ENCODE measurements at regions not wholly inside any gene's neighbourhood (a gene's known extent, or its start where the extent isn't known, plus 50 kb on each side); places are given as distances from the start of the nearest gene placed in this dataset.
"Not testable (repeated sequence)": the region's sequence is repeated elsewhere in the genome, so short reads cannot be mapped to it uniquely, and the experiment has no call there.

DNA sequence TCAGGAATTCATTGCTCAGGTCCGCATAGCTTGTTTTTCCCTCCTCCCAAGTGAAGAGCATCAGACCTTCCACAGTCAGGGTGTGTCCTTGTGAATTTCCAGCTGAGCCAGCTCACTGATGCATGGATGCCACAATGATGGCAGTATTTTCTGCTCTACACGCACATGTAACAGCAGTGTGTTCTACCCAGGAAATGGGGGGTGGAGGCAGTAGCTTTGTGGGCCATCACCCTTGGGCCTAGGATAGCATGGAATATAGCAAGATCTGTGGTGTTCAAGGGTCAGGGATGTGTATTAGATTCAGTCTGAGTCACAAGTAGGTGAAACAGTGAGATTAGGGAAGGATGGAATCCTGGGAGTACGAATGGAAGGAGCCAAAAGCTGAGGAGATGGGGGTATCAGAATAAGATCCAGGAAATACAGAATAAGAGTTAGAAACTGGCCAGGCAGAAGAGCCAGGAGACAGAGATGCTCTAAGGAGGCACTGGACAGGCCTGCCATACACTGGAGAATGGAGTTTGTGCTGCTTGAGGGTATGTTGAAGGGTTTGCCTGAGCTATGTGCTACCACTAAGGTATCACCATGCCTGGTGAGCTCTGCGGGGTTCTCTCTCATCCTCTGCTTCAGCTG, 90.6 kb upstream of the CNIH3 start:
- DNase-seq (no peak), ATAC-seq (no peak)
- intact Hi-C loops (cut with micrococcal nuclease): no loop called here

DNA sequence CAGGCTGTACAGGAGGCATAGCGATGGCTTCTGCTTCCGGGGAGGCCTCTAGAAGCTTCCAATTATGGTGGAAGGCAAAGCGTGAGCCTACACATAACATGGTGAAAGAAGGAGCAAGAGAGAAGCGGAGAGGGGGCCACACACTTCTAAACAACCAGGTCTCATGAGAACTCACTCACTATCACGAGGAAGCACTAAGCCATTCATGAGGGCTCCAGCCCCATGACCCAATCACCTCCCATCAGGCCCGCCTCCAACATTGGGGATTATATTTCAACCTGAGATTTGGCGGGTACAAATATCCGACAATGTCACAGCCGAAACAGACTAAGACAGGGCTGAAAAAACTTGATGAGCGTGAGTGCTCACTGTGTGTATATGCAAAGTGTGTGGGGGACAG, 89.3 kb upstream of the CNIH3 start:
- ATAC-seq (no peak), DNase-seq (no peak)
- intact Hi-C loops (cut with micrococcal nuclease): no loop called here

DNA sequence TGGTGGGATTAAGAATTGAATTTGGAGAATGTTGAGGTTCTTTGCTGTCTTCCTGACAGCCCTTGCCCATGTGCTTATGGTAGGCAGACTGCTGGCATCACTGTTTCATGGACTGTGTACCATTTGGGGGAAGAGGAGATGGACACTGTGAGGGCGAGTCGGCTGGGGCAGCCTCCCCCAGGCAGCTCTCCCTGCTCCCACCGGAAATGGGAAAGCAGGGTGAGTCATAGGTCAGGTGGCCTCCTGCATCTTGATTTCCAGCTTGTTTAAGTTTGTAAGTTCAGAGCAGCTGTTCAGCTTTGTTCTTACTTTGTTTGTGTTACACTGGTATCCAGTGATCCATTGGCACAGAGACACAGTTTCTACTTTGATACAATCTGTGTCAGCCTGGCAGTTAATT, 87.2 kb upstream of the CNIH3 start:
- ATAC-seq (no peak), DNase-seq (no peak)
- intact Hi-C loops (cut with micrococcal nuclease): no loop called here

DNA sequence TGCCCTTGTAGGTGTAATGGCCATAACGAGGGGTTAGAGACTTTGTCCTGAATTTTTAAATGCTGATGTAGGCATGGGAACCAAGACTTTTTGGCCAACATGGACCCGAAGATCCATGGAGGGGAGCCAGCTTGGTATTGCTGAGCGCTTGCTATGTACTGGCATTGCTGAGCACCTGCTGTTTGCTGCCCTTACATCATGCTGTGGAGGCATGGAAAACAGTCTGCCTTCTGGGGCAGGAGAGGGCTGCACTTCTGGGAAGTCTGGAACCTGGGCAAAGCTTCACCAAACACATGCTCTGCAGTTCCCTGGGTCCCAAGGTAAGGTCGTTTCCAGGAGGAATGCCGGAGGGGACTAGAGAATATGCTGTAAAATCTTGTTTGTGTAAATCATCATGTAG, 86.3 kb upstream of the CNIH3 start:
- intact Hi-C loops (cut with micrococcal nuclease): no loop called here
- ATAC-seq: no peak
- no peak for DNase-seq

DNA sequence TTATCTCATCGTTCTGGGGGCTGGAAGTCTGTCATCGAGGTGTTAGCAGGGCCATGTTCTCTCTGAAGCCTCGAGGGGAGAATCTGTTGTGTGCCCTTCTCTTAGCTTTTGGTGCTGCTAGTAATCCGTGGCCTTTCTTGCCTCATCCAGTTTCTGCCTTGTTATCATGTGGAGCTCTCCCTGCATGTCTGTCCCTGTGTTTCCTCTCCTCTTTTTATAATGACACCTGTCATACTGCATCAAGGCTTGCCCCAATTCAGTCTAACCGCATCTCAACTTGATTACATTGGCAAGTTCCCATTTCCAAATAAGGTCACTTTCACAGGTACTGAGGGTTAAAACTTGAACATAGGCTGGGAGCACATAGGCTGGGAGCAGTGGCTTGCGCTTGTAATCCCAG, 82.6 kb upstream of the CNIH3 start:
- ATAC-seq: no peak
- DNase-seq: no peak
- intact Hi-C loops (cut with micrococcal nuclease): no loop called here

DNA sequence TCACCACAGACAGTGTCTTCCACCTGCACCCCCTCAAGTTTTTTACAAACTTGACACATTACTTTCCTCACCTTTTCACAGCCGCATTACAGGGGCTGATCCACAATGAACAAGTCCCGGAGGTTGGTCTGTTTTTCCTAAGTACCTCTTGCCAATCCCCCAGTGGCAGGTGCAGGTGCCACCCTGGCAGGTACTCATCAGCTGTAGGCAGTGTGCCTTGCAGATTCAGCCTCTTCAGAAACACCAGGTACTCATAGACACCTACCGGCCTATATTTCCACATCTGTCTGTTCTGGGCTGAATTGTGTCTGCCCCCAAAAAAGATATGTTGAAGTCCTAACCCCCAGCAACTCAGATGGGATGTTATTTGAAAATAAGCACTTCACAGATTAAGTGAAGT, 81.4 kb upstream of the CNIH3 start:
- ATAC-seq (no peak), DNase-seq (no peak)
- intact Hi-C loops (cut with micrococcal nuclease): no loop called here

DNA sequence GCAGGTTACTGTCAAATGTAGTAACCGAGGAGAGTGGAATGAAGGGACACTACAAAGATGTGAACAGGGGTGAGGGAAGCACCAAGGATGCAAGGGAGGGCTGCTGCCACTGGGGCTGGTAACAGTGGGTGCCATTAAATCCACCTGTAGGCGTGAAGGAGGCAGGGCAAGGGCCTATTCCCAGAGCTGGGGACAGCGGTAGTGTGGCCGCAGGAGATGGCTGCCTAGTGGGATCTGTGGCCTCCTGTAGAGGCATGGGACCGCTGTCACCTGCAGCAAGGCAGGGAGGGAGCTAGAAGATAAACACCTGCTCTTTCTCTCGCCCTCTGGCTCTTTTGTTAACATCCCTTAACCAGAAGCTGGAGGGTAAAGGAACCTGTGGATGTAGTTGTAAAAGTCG, 80.5 kb upstream of the CNIH3 start:
- DNase-seq (no peak), ATAC-seq (no peak)
- intact Hi-C loops (cut with micrococcal nuclease): no loop called here

DNA sequence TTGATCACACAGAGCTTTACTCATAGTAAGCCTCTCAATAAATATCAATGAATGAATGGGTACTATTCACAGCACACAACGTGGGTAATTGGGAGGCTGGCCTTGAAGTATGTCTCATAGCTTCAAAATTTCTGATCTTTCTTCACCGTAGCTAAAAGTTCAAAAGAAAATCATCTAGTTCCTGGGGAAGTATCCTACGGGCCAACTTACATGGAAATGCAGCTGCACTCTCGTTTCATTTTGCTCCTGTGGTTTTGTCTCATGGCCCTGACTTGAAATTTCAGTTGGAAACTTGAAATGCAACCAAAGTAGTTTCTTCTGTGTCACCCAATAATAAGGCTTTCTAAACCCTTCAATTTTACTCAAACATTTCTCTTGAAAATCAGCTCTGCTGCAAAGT, 76.1 kb upstream of the CNIH3 start:
- no peak for DNase-seq
- no peak for ATAC-seq
- intact Hi-C loops (cut with micrococcal nuclease): no loop called here

DNA sequence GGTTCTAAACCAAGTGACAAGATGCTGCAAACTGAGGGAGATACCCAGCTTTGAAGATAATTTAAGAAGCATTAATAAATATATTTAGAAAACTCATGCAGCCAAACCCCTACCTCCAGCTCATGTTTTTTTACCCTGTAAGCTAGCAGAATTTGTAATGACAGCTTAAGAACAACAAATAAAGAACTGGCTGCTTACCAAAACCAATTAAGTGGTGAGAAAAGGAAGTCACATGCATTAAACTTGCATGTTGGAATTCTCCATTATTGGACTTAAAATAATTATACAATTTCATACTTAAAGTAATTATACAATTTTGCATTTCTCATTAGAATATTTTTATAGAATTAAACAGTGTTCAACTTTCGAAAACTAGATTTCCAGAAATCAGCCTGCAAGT, 75.6 kb upstream of the CNIH3 start:
- ATAC-seq (no peak), DNase-seq (no peak)
- intact Hi-C loops (cut with micrococcal nuclease): no loop called here

DNA sequence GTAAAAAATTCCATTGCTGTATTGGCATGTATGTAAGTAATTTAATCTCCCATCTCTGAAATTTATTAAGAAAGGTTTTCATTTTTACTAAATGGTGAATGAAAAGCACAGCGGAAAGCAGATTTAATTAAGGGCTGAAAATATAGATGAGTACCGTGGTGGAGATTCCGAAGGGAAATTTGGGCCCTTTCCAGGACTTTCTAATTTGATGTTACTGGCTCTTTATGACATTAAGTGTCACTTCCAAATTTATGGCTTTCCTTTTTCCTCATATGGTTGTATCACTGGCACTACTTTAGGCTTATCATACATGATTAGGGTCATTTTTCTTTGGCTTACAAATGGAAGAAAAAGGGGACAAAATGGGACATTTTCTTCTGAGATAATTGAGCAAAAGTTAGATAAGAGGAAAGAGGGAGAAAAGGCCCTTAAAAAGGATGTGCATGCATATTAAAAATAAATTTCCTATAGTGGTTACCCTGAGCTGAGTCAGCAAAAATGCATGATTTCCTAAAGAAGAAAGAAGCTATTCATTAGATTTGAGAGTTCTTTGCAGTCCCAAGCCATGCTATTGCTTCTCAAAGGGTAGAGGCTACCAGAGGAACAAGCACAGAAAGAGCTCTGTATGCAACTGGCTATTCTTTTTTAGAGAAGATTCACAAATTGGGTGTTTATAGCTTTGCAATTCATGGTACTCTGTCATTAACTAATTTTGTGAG, 74.9 kb upstream of the CNIH3 start:
- intact Hi-C loops (cut with micrococcal nuclease): no loop called here
- no peak for DNase-seq
- ATAC-seq: no peak

DNA sequence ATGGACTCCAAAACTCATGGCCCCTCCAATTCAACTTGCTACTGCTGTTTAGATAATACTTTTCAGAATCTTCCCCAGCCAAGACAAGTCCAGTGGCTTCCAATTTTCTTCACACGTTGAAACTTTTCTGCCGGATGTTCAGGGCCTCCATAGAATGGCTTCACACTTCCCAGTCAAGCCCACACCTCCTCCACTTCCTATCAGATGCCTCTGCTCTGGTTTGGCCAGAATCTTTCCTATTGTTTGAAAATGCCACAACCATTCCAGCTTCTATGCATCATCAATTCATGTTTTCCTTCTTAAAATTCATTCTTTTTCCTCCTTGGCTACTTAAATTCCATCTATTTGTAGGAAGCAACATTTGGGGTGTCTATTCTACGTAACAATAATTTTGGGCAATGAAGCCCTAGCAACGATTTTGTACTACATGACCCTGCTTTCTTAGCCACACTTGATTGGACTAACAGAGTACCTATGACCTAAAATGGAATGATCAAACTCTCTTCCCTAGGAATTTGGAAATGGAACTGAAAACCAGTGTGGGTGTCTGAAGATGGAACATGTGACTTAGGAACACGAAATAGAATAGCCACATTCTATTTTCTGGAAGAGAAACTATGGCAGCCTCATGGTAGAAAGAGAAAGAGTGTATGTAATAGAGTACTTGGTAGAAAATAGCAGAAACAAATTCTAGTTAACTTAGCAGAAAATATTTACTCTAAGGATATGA, 74.1 kb upstream of the CNIH3 start:
- DNase-seq: no peak
- no peak for ATAC-seq
- intact Hi-C loops (cut with micrococcal nuclease): no loop called here

DNA sequence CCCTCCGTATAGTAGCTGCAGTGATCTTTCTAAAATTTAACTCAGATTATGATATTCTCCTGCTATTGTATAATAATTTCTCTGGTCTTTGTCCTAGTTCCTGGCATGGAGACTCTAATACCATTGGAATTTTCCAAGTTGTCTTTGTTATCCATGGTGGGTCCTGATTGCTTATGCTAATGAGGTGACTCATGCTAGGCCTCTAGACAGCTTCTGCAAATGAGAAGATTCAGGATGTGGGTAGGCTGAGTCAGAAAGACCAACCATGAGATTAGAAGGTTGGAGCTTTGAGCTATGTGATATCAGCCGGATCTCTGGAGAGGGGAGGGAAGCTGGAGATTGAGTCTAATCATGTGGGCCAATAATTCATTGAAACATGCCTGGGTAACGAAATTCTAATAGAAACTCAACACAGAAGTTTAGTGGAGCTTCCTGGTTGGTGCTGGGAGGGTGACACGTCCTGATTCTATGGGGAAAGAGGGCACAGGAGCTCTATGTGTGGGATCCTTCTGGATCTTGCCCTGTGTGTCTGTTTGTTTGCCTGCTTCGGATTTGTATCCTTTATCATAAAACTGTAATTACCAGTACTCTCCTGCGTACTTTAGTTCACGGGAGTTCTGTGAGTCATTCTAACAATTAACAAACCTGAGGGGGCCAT, 73.2 kb upstream of the CNIH3 start:
- ATAC-seq (no peak), DNase-seq (no peak)
- intact Hi-C loops (cut with micrococcal nuclease): no loop called here

DNA sequence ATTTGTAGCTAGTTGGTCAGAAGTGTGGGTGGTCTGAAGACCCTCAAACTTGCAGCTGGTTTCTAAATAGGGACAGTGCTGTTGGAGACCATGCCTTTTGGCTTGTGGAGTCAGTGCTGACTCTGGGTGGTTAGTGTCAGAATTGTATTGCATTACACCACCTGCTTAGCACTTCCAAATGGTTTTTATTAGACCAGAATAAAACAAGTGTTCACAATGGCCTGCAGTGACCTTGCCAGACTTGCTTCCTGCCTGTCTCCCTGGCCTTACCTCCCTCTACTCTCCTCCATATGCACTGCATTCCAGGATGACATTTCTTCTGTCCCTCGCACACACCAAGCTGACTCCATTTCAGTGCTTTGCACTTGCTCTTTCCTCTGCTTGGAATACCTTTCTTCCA, 72.7 kb upstream of the CNIH3 start:
- intact Hi-C loops (cut with micrococcal nuclease): no loop called here
- ATAC-seq (no peak), DNase-seq (no peak)

DNA sequence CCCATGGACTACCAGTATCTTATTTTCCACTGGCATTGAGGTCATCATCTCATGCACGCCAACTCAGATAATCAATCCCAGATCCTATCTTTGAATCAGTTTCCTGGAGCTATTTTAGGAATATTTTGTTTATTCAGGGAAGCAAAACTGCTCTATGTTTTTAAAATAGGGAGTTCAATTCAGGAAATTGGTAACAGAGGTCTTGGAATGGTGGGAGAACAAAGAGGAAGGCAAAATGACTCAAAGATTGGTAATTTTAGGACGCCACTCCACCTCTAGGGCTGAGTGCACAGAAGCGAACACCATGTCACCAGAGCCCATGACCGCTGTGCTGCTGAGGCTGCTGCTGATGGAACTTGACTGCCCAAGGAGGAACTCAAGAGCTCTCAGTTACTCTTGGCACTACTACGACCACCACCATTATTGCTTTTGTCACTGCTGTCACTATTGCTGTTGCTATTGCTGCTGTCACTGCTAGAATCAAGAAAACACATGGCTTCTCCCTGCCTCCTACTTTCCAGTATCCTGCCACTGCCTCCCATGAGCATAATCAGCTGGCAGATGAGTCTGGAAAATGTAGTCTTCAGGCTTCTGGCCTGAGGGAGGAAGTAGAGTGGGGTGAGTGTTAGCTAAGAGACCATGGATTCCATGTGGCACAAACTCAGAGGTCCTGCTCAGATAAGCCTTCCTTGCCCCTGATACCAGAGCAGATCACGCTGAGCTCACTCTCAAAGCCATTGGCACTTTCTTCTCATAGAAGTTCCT, 71.6 kb upstream of the CNIH3 start:
- no peak for ATAC-seq
- intact Hi-C loops (cut with micrococcal nuclease): no loop called here
- DNase-seq: no peak

DNA sequence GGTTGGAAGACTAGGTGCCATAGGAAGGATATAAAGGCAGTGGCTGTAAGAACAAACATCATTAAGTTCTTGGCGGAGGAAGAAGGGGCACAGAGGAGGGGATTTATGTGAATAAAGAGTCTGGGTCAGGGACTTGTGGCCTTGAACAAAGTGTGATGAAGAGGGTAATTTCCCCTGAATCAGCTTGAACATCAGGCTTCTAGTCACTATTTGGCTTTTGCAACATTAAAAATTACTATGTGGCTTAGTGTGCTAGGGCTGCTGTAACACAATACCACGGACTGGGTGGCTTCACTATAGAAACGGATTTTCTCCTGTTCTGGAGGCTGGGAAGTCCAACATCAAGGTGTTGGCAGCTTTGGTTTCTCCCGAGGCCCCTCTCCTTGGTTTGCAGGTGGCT, 70.5 kb upstream of the CNIH3 start:
- DNase-seq: no peak
- intact Hi-C loops (cut with micrococcal nuclease): no loop called here
- no peak for ATAC-seq

DNA sequence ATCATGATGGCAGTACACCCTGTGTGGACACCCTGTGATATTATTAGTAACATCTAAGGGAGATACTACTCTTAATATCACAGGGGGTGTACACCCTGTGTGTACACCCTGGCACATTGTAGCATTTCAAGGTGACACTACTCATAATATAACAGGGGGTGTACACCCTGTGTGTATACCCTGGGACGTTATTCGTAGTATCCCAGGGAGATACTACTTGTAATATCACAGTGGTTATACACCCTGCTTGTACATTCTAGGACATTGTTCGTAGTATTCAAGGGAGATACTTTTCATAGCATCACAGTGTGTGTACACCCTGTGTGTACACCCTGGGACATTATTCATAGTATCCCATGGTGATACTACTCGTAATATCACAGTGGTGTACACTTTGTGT, 67.4 kb upstream of the CNIH3 start:
- DNase-seq (no peak), ATAC-seq (no peak)
- intact Hi-C loops (cut with micrococcal nuclease): no loop called here

DNA sequence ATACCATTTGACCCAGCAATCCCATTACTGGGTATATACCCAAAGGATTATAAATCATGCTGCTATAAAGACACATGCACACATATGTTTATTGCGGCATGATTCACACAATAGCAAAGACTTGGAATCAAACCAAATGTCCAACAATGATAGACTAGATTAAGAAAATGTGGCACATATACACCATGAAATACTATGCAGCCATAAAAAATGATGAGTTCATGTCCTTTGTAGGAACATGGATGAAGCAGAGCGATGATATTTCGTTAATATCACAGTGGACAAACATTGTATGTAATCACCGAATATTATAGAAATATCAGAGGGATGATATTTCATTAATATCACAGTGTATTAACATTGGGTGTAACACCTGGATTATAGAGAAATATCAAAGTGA, 64.9 kb upstream of the CNIH3 start:
- intact Hi-C loops (cut with micrococcal nuclease); DNase-seq; ATAC-seq: not testable (repeated sequence)

DNA sequence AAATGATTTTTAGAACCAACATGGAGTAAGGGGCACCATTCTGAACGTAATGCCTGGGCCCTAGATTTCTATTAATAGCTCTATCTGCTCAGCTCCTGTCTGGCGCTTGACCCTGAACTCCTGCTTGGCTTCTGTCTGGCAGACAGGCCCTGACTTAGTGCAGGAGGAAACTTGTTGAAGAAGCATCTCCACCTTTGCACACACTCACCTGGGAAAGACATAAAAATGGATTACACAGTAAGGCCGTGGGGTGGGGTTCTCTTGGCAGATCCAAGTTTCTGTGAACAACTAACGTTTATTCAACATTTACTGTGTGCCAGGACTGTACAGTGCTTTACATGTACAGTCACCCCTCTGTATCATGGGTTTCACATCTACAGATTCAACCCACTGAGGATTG, 62.1 kb upstream of the CNIH3 start:
- ATAC-seq (no peak), DNase-seq (no peak)
- intact Hi-C loops (cut with micrococcal nuclease): no loop called here

DNA sequence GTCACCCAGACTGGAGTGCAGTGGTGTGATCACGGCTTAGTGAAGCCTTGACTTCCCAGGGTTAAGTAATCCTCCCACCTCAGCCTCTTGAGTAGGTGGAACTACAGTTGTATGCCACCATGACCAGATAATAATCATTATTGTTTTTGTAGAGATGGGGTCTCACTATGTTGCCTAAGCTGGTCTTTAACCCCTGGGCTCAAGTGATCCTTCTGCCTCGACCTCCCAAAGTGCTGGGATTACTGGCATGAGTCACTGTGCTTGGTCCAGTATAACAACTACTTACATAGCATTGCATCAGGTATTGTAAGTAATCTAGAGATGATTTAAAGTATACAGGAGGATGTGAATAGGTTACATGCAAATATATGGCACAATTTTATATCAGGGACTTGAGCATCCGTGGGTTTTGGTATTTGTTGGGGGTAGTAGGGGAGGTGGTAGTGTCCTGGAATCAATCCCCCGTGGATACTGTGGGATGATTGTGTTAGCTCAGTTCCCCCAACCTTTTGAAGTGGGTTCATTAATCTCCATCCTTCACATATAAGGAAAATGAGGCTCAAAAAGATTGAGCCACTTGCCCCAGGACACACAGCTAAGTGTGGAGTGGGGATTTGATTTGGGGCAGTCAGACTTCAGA, 61.4 kb upstream of the CNIH3 start:
- intact Hi-C loops (cut with micrococcal nuclease): no loop called here
- DNase-seq (no peak), ATAC-seq (no peak)

Data from left ventricle myocardium superior (tissue), 1 donor.